ENCODE measurements at regions not wholly inside any gene's neighbourhood (a gene's known extent, or its start where the extent isn't known, plus 50 kb on each side); places are given as distances from the start of the nearest gene placed in this dataset.
"Not testable (repeated sequence)": the region's sequence is repeated elsewhere in the genome, so short reads cannot be mapped to it uniquely, and the experiment has no call there.

DNA sequence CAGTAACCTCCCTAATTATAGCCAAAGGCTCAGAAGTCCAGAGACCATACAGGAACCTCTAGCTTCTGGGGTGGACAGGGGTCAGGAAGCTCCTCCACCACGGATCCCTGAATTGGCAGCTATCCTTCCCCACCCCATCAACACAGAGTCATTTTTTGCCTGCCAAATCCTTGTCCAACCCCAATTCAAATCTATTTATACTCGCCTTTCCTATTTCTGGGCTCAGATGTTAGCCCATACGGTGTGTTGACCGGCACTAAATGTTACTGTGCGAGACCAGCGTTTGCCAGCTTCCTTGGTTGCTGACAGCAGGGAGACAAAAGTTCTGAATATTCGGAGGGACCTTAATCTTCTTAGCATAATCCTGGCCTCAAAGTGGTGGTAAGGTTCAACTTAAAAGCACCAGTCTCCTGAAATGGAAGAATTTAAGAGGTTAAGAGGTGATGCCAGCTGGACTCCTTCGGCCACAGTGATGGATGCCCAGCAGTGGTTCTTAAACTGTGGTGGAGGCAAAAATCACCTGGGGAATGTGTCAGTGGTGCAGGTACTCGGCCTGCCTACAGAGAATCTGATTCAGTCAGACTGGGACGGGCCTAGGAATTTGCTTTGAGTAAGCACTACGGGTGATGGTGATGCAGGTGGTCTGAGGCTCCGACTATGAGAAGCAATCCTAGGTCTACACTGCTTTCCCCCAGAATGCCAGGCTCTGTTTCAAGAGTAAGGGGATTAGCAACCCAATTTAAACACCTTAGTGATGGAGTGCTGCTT, 204.8 kb upstream of the MEF2C start:
- DNase-seq: no peak

GRCh38 chr5:89087128-89087527, 204.1 kb upstream of the MEF2C start:
- no peak for DNase-seq

- no peak for DNase-seq
Measured at GRCh38 chr5:89086390-89087086, 203.6 kb upstream of the MEF2C start.

GRCh38 chr5:89083791-89084190, 200.8 kb upstream of the MEF2C start:
- no peak for DNase-seq

DNA sequence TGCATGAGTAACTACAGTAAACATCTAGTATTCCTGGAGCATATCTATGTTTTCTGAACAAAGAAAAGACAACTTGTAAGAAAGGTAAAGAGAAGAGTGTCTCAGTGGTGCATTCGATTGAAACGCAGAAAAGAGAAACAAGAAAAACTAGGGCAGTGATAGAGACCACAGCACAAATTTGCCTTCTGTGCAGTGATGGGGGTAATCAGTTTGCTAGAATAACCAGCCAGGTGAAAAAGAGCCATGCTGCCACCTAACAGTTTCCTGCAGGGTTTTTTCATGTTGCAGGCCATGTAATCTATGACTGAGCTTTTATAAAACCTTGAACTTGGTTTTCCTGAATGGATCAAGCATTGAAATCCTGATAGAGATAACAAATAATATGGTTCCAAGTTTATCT, 198.4 kb upstream of the MEF2C start:
- no peak for DNase-seq

DNA sequence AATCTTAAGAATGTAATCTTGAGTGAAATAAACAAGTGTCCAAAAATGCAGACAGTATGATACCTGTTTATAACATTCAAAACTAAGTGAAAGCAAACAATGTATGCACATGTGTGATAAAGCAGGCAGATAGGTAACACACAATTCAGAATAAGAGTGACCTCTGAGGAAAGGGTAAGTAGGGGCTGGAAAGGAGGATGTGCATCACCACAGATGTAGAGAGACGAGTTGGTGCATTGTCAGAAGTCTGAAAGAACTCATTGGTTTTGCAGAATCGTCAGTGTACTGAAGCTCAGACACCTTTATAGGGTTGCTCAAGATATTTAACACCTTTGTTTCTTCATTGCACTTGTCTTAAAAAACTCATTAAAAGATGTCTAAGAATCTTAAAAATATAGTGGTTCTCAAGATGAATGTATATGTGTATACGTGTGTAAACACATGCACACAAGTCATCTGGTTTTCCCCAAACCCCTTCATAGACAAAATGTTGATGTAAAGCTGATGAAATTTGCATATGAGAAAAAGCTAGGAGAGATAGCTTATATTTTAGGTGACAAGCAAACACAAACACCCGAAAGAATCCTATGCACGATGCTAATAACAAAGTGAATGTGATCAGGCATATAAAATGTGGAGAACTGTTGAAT, 197.6 kb upstream of the MEF2C start:
- no peak for DNase-seq

GRCh38 chr5:89072842-89073672, 190.1 kb upstream of the MEF2C start:
- no peak for DNase-seq

GRCh38 chr5:89071941-89072331, 189.0 kb upstream of the MEF2C start:
- no peak for DNase-seq

GRCh38 chr5:89071101-89071940, 188.3 kb upstream of the MEF2C start:
- no peak for DNase-seq

DNA sequence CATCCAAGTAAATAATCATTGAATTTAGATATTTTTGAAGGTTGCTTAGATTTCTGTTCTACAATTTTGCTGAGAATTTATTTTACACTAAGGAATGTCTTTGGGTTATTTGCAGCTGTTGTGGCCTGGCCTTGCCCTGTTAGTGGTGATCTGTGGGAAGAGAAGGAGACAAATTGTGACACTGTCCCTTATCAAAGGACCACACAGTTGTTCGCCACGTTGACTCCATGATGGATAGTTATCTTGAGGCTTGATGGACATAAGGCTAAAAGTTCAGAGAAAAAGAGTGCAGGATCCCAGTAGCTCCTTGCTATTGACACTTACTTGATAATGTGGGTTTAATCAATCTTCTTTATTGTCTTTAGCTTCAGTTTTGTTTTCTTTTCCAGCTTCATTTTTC, 186.6 kb upstream of the MEF2C start:
- no peak for DNase-seq

- no peak for DNase-seq
Measured at GRCh38 chr5:89067362-89067761, 184.4 kb upstream of the MEF2C start.

GRCh38 chr5:89065919-89066318, 182.9 kb upstream of the MEF2C start:
- no peak for DNase-seq

DNA sequence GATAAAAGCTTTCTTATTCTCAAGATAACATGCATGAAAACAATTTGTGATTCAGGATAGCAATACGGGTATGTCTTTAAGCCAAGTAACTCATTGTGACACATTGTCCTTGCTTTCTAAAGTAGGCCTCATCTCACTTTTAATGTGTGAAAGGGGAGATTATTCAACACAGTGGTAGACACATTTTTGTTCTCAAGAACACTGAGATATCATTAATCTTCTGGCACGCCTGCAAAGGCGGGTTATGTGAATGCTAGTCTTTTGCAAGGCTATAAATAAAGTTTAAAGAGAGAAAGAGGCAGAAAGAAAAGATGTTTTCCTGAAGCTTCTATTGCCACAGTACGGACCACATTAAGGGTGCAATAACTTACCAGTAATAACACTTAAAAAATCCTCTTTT, 181.8 kb upstream of the MEF2C start:
- DNase-seq: no peak

- DNase-seq: no peak
Measured at GRCh38 chr5:89064054-89064453, 181.1 kb upstream of the MEF2C start.

DNA sequence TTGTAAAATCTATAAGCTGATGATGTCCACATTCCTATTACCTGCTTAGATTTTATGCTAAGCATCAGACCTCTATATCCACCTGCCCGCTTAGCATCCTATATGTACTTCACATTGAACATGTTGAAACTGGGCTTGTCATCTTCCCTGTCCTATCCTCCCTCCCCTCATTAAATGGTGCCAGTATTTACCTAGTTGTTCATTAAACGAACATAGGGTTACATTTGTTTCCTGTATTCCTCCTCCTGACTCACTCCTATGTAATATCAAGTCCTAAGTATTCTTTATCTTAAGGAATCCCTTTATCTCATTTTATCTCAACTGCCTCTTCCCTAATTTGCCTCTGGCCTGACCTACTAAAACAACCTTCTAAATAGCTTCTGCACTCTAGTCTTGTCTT, 177.8 kb upstream of the MEF2C start:
- DNase-seq: no peak

DNA sequence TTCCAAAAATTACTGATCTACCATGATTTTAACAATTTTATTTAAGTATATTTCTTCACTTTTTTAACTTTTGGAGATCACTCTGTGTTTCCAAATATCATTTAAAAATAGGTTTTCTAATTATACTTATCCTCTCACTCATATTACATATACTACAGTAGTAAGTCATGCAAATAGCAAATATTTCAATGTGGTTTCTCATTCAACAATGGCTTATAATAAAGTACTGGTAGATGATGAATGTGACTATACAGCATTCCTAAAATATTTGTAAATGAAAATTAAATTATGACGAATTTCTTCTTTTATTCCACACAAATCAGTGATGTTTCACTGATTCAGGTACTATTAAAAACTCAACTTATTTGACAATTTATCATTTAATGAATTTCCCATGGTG, 176.3 kb upstream of the MEF2C start:
- no peak for DNase-seq

GRCh38 chr5:89055695-89056085, 172.7 kb upstream of the MEF2C start:
- DNase-seq: no peak

DNA sequence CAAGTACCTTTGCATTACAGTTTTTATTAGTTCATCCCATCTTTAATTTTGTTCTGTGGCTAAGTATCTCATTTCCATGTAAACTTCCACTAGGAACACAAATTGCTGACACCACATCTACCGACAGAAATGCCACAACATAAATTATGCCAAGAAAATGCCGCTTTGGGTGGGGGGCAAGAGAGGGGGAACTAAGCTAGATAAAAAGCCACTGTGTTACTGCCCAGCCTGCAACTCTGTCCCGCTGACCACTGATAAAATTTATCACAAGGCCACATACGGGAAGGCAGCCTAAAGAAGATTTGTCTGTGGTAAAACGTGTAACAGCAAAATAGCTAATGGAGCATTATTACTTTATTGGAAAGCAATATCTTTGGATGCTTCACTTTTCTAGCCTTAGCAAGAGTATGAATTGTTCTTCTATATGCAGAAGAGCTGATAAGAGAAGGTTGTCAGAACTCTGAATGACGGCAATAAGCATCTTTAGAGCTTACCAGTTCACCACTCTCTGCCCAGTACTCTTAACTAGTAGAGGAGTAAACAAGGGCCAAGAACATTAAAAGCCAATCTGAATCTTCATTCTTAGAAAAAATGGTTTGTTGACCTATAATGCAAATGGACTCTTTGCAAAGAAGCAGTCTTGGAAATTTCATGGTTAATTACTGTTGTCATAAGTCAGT, 172.2 kb upstream of the MEF2C start:
- no peak for DNase-seq

GRCh38 chr5:89053547-89053946, 170.6 kb upstream of the MEF2C start:
- DNase-seq: no peak

DNA sequence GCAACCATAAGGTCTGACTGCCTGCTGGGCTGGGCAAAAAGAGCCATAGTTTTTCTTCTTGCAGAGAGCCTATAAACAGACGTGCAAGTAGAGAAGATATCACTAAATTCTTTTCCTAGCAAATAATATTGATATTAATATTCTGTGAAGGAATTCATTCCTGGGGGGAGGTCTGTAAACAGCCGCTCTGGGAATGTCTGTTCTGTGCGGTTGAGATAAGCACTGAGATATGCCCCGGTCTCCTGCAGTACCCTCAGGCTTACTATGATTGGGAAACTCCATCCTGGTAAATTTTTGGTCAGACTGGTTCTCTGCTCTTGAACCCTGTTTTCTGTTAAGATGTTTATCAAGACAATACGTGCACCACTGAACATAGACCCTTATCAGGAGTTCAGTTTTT, 167.1 kb upstream of the MEF2C start:
- DNase-seq: not testable (repeated sequence)

- DNase-seq: no peak
Measured at GRCh38 chr5:89047571-89047970, 164.6 kb upstream of the MEF2C start.

- no peak for DNase-seq
Measured at GRCh38 chr5:89045216-89045615, 162.2 kb upstream of the MEF2C start.
